GM23248 (cell line): ENCODE measurements at regions not wholly inside any gene's neighbourhood (a gene's known extent, or its start where the extent isn't known, plus 50 kb on each side); places are given as distances from the start of the nearest gene placed in this dataset.

Experiments used
- EZH2 ChIP-seq: fragments of 200-600 bp; sonication (generic); IDR thresholded peaks from 2 replicates; pipeline ENCODE4 v1.6.1; 2018; ENCODE audit warnings: antibody characterized with exemption, mild to moderate bottlenecking; ENCODE audit not compliant: insufficient read depth, poor library complexity, severe bottlenecking
- EZH2phosphoT487 ChIP-seq: fragments of 200-600 bp; sonication (generic); IDR thresholded peaks from 2 replicates; pipeline ENCODE4 v1.6.1; 2018; ENCODE audit warnings: antibody characterized with exemption, moderate library complexity, mild to moderate bottlenecking, low read depth; ENCODE audit not compliant: insufficient read depth

DNA sequence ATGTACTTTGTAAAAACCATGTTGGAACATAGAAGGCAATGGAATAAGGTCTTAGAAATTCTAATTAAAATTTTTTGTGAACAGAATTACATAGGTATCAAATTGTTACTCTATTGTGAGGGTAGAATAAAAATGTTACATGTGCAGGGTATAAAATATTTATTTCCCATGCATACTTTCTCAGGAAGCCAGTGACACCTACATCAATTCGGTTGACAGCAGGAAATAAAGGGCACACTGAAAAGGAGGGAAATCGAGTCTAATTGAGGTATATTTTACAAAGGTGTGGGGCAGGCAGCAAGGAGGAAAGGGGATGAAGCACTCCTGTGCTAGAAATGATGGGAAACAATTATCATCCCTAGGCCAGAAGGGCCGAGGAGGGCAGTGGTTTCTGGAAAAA, 244.9 kb downstream of the C7orf25 start:
- TF ChIP-seq EZH2, result no peak
- TF ChIP-seq EZH2phosphoT487, result no peak
